ENCODE measurements at regions not wholly inside any gene's neighbourhood (a gene's known extent, or its start where the extent isn't known, plus 50 kb on each side); places are given as distances from the start of the nearest gene placed in this dataset.

DNA sequence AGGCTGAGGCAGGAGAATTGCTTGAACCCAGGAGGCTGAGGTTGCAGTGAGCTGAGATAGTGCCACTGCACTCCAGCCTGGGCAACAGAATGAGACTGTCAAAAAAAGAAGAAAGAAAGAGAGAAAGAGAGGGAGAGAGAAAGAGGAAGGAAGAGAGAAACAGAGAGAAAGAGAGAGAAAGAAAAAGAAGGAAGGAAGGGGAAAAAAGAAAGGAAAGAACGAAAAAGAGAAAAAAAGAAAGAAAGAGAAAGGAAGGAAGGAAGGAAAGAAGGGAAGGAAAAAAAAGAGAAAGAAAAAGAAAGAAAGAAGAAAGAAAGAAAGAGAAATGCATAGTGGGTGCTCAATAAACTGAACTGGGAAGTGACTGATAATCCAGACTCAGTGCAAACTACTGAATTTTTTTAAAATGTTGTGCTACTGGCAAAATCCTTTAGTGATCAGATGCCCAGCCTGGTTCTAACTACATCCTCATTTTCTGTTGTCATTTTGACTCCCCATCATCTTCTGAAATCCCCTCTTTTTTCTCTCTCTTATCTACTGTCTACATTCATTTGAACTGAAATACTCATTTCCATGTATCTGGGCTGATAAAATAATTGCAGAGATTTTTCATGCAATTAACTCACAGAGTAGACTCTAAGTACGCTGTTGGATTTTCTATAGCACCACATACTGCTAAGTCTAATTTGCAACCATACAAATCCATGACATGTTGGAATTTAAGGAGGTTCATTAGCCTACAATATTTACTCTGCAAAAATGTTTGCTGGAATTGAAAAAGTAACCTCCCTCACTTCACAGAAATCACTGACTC, 85.3 kb upstream of the HIVEP1 start:
- DNase-seq (ENCODE audit: low read depth): no peak

DNA sequence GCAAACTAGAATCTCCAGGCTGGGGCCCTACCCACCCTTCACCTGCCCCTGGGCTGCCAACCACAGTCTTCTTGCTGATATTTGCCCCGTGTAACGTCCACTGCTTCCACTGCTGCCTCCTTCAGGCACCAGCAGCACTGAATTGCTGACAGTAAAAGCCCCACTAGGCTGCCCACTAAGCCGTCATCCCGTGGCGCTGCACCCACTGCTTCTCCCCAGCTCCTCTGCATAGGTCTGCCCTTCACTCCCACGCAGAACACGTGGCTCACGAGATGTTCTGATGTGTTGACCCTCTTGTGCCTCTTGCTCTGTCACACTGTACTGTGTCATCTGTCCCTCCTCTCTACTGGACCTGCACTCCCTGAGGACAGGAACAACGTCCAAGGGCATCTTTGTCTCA, 86.3 kb upstream of the HIVEP1 start:
- no peak for DNase-seq (ENCODE audit: low read depth)

DNA sequence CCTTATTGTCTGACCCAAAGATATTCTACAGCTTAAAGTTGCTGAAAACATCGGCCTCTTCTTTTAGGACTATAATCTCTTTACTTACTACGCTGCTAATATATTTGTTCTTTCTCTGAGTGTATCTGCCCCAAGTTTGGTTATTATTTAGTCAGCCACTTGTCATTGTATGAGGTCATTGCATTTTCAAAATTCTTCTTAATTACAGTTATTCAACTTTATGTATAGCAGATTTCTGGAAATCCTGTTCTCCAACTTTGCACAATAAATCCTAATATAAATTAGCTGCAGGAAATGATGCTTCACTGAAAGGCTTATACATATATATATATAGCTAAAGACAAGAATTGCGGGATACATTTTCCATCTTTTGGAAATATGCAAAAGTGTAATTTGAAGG, 88.5 kb upstream of the HIVEP1 start:
- no peak for DNase-seq (ENCODE audit: low read depth)

DNA sequence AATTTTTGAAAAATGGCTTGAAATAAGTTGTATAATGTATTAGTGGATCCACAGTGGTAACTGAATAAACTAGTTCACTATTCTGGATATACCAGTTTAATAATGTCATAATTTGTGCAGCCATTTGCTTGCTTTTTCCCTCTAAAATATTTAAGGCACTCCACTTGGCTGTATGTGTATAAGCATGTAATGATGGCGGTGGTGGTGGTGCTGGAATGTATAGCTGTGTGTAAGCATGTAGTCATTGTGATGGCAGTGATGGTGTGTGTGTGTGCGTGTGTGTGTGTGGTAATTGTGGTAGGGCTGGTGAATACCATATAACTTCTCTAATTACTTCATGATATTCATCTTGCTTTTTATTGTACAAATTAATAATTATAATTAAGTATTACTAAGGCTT, 89.2 kb upstream of the HIVEP1 start:
- no peak for DNase-seq (ENCODE audit: low read depth)

DNA sequence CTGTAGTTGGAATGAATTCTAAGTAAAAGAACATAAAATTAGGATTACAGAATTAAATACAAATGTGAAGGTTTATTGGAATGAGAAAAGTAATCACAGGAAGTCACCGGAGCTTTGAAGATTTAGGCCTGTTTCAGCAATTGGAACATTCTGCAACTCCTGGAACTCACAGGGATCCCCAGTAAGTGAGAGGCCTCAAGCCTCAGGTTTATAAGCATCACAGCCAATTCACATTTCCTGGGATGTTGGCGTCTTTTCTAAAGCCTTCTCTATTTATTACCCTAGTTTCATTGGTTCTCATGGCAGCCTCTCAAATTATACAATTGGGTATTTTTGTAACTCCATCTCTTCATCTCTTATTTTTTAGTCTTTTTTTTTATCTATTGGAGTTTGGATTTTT, 90.4 kb upstream of the HIVEP1 start:
- DNase-seq (ENCODE audit: low read depth): no peak

DNA sequence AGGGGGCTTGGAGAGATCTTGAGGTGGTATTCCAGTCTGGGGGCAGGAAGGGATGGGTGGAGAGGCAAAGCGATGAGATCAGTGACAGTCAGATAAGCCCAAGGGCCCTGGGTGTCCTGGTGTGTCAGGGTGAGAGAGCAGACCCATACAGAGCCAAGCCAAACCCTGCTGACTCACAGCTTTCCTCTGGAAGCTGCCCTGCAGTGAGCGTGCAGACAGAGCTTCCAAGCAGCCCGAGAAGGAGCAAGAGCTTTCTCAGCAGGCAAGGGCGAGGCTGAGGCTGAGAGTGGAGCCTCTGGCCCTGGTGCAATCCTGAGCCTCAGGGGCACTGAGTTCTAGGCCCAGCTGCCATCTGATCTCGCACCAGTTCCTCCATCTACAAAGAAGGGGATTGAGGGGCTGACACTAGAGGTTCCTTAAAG, 91.1 kb upstream of the HIVEP1 start:
- peak; percentile 84 for DNase-seq (ENCODE audit: low read depth)

DNA sequence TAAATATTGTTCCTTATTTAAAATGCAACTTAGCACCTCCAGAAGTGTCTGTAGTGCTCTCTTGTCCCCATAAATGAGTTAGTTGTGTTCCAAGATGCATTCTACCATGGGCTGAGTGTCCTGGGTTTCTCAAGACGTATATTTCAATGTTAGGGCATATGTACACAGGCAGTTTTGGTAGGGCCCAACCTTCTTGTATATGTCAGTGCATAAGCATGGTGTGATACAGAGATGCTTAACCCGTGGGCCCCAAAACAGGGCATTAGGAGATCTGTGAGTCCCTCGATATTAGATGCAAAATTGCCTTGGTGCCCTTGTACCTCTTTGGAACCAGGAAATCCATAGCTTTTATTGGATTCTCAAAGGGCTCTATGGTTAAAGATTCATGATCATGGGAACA, 91.5 kb upstream of the HIVEP1 start:
- DNase-seq (ENCODE audit: low read depth): no peak

DNA sequence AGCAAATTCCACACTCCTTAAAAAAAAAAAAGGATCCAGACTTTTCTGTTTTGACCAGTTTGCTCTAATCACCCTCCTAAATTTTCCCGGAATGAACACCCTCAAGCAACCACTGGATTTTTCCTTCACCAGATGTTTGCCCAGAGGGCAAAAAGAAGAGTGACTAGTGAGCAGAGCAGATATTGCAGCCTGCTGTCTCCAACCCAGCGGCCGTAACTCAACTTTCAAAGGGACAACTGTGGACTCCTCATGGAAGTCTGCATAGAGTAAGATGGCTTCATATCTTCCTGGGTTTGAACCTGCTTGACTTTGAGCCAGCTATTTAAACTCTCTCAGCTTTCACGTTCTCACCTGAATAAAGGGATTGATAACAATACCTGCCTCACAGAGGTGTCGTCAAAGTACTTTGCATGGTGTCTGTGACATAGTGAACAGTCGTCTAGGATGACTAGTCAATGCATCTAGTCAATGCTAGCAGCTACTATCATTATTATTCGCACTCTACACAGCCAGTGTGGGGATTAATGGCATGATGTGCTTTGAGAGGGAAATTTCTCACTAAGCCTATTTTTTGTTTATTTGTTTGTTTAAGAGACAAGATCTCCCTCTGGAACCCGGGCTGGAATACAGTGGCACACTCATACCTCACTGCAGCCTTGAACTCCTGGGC, 92.2 kb upstream of the HIVEP1 start:
- DNase-seq (ENCODE audit: low read depth): no peak

DNA sequence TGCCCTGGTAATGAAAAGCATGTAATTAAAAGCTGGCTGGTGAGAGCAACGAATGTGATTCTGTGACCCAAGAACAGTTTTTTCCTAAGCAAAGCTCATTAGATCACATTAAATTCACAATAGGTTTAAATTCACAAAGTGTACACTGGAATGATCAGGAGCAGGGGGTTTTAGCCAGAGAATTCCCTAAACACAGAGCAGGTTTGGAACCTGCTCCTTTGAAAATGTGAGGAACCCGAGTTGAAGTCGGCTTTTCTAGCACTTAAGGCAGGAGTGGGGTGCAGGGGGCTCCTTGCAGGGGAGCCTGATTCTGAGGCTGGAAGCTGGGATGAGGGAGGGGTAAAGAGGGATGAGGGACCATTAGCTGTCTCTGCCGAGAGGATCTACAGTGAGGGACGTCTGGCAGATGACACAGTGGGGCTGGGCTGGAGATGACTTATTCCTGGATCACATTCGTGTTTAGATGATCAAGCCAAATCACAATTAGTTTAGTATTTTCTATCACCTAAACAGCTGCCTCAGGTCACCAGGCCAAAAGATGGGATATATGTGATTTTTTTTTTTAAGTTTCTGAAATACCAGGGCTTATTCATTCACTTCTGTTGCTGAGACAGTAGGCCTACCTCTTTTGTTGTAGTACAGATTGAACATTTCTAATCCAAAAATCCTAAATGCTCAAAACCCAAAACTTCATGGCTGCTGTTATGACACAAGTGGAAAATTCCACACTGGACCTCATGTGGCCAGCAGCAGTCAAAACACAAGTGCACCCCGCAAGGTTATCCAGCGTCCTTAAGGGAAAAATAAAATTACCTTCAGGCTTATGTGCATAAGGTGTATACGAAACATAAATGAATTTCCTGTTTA, 93.1 kb upstream of the HIVEP1 start:
- DNase-seq (ENCODE audit: low read depth): no peak

DNA sequence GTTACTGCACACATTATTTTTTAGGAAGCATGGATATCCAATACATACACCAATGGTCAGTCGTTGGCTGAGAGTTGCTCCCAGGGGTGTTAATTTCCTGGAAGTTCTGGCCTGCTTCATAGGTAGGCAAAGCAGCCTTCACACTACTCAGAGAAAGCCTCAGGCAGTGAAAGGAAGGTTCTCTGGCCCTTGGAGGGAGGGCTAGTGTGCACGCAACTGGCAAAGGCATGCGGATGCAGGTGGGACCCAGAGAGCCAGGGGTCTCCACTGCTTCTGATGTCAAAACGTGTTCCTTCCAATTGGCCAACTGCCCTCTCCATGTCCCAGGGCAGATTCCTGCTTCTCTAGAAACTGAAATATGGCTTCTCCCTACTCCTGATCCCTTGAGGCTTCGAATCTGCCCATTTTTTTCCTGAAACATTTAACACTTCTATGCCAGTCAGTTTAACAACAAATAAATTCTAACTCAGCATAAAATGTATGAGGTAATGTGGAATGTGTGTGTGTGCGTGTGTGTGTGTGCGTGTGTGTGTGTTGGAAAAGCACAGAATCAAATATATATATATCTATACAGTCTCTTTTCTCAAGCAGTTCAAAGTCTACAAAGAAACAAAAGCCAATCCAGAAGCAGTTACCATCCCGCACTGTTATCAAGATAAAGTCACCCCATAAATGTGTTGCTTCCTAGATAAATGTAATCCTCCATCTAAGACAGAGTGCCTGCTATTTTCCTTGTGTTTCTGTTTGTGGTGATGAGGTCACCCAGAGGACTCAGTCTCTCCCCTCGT, 94.0 kb upstream of the HIVEP1 start:
- peak; percentile 93 for DNase-seq (ENCODE audit: low read depth)

DNA sequence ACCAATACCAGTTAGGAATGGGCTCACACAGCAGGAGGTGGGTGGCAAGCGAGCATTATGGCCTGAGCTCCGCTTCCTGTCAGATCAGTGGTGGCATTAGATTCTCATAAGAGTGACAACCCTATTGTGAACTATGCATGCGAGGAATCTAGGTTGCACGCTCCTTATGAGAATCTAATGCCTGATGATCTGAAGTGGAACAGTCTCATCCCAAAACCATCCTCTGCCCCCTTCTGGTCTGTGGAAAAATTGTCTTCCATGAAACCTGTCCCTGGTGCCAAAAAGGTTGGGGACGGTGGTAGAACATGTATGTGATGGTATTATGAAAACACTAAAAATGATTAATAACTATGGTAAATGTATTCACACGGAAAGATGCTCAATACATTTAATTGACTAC, 99.7 kb upstream of the HIVEP1 start:
- no peak for DNase-seq (ENCODE audit: low read depth)

DNA sequence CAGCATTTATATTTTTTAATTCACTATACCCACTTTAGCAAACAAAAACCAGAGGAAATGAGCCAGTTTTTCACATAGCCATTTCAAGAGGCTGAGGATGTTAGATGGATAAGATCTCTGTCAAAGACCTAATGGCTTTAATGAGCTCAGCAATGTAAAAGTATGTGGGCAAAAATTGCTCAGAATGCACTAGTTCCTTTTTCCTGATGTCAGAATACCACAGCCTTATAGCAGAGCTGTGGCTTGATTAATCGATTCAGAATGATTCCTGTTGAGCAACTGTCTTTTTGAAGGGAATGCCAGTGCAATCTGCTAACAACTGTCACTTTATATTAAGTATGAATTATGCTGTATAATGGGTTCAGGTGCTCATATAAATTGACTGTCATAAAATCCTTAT, 100.6 kb upstream of the HIVEP1 start:
- no peak for DNase-seq (ENCODE audit: low read depth)

DNA sequence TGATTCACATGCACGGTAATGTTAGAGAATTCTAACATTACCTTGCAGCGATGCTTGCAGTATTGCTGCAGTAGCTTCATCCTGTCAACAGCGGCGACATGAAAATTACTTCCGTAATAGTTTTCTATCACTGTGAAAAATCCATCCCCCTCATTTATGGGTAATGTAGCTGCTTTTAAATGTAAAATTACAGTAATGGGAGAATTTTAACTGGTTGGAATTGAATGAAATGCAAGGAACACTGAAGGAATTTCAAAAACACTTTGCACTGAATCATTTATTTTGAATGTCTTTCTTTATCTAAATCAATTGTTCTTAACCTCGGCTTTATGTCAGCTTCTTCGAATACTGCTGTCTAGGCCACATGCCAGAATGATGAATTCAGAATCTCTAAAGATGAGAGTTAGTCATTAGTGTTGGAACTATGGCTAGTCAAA, 102.4 kb upstream of the HIVEP1 start:
- DNase-seq (ENCODE audit: low read depth): peak; percentile 75

DNA sequence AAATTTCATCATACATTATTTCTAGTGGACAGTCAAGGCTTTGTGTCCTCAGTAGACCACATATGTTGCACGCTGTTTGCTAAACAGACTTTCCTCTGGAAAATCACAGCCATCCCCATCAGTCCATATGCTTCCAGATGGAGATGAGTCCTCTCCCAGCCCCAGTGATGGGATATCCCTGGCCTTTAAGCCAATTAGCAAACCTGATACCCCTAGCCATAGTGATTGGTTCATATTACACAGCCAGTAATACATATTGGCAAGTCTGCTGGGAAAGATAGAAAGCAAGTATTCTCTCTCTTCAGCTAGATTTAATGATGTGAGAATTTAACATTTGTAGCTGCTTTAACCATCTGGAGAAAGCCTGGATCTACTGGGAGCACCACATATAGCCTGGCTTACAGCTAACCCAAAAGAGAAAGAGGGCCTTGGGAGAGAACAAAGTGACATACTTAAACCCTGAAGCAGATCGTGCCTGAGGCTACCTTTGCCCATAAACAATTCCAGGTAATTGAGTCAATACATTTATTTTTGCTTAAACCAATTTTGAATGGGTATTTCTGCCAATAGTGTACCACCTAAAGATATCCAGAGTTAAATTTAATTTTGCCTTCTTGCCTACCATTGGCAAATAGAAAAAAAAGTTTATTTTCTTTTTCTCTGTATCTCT, 103.5 kb upstream of the HIVEP1 start:
- no peak for DNase-seq (ENCODE audit: low read depth)

DNA sequence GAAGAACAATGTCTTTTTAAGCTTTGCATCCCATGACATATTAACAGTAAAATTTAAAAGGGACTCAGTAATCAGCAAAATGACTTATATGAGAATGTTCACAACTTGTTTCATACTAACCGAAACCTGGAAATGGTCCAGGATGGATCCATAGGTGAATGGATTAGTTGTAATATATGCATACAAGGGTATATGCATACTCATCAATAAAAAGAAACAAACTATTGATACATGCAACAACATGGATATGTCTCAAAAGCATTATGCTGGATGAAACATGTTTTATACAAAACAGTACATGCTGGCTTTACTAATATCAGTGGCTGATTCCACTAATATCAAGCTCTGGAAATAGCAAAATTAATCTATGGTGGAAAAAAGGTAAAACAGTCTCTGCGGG, 108.5 kb upstream of the HIVEP1 start:
- no peak for DNase-seq (ENCODE audit: low read depth)

DNA sequence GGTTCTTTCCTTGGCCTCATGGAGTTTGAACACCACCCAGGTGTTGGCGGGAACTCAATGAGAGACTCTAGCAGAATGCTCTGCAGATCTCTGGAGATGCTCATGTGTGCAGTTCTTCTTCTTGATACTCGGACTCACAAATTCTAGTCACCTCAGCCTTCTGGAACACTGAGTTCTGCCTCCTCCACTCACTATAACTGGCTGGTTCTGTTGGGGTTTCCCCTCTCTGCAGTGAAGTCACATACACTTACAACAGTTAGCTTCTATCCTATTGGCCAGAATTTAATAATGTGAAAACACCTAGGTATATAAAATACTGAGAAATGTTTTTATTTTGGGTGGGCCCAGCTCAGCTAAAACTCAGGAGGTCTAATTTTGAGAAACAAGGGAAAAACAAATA, 109.6 kb upstream of the HIVEP1 start:
- no peak for DNase-seq (ENCODE audit: low read depth)

DNA sequence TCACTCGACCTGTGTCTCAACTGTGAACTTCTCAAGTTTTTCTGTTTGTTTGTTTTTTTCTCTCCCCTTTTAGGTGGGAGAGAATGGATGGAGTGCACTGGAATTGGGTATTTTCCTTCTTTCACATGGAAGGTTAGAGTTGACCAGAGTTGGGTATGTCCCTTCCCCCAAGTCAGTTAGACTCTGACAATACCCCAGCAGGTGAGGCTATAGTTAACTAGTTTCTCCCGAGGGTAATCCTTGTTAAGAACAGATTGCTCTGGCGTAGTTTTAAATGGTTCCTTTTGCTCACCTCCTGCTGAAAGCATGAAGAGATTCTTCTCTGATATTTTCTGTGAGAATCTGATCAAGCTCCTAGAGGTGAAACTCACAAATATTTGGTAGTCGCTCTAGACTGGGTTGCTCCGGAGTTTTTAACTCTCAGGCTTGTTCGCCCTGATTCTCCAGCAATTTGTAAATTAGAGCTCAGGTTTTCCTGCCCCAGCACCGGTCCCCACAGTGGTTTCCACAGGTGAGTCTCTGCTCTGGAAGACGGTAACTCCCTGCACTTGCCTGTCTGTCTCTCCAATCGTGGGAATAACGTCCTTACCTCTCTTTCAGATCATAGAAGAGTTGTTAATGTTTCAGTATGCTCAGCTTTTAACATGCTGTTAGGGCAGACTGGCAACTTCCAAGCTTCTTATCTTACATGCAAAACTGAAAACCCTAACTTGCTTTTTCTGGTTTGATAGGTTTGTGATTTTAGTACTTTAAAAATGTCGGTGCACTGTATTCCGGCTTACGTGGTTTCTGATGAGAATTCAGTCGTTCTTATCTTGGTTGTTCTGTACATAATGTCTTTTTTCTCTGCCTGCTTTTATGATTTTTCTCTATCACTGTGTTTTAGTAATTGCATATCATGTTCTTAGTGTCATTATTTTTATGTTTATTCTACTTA, 111.2 kb upstream of the HIVEP1 start:
- peak; percentile 38 for DNase-seq (ENCODE audit: low read depth)

DNA sequence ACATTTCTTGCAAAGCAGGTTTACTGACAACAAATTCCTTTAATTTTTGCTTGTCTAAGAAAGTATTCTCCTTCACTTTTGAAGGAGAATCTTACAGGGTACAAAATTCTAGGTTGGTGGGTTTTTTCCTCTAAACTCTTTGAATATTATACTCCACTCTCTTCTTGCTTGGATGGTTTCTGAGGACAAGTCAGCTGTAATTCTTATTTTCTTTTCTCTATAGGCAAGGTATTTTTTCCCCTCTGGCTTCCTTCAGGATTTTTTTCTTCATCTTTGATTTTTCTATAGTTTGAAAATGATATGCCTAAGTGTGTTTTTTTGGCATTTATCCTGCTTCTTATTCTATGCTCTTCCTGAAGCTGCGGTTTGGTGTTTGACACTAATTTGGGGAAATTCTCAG, 112.5 kb upstream of the HIVEP1 start:
- DNase-seq (ENCODE audit: low read depth): no peak

DNA sequence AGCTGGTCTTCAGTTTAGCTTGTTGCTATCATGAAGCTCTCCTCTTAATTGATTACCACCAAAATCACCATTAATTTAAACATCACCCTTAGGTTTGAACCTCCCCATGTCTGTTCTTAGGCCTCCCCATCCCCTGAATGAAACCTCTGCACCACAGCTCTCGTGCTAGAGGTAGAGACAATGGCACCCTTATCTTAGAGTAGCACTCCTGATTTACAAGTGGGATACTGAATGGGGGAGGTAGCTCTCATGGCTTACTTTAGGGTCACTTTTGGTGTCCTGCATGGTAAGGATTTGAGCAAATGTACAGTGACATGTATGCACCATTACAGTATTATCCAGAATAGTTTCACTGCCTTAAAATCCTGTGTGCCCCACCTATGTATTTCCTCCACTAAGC, 115.6 kb upstream of the ADTRP start:
- DNase-seq (ENCODE audit: low read depth): no peak

DNA sequence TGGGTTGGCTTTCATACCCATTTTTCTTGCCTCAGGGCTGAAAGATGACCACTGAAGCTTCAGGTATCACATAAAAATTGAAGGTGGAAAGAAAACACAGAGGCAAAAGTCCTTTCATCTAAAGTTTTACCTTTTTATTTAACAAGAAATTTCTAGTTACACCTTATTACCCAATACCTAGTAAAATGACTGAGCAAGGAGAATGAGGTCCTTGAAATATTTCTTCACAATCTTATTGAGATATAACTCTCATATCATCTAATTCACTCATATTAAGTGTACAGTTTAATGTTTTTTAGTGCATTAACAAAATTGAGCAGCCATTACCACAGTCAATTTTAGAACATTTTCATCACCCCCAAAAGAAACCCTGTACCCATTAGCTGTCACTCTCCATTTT, 112.9 kb upstream of the ADTRP start:
- DNase-seq (ENCODE audit: low read depth): no peak

Data from amniotic epithelial cell (primary cell).